Vagina (tissue), 2 donors: ENCODE measurements at regions not wholly inside any gene's neighbourhood (a gene's known extent, or its start where the extent isn't known, plus 50 kb on each side); places are given as distances from the start of the nearest gene placed in this dataset.

Experiments used
- DNase-seq, 2 donors: peaks; one replicate each; pipeline ENCODE4 v3.0.0-alpha.2; 2017; ENCODE audit errors: extremely low spot score in 2 of 2
- H3K27ac ChIP-seq: fragments of 200-600 bp; sonication (generic); one replicate; pipeline ENCODE4 v1.5.1; 2019
- H3K27me3 ChIP-seq: fragments of 200-600 bp; sonication (generic); one replicate; pipeline ENCODE4 v1.5.1; 2019
- H3K36me3 ChIP-seq, 2 donors: fragments of 200-600 bp; sonication (generic); one replicate each; pipeline ENCODE4 v1.5.1; 2017 to 2019
- H3K4me1 ChIP-seq: fragments of 200-600 bp; sonication (generic); one replicate; pipeline ENCODE4 v1.5.1; 2019
- H3K4me3 ChIP-seq, 2 donors: fragments of 200-600 bp; sonication (generic); 1 replicate in 1 of 2; 2 replicates in 1 of 2; pipeline ENCODE4 v1.5.1; 2016 to 2019
- H3K9me3 ChIP-seq: fragments of 200-600 bp; sonication (generic); one replicate; pipeline ENCODE4 v1.5.1; 2019
- CTCF ChIP-seq, 3 experiments: fragments of 450-650 bp in 2 of 3; fragments of 200-600 bp in 1 of 3; sonication (generic) in 1 of 3; IDR thresholded peaks; one replicate each; pipeline ENCODE4 v1.5.1; 2017 to 2019; ENCODE audit warnings: antibody characterized with exemption in 3 of 3, mild to moderate bottlenecking in 2 of 3, moderate library complexity in 2 of 3
- POLR2A ChIP-seq, 2 donors: fragments of 450-650 bp; IDR thresholded peaks; one replicate each; pipeline ENCODE4 v1.6.1; 2017; ENCODE audit warnings: antibody characterized with exemption in 2 of 2, mild to moderate bottlenecking in 2 of 2, moderate library complexity in 2 of 2
- POLR2AphosphoS5 ChIP-seq, 2 donors: sonication (generic); formaldehyde crosslinking; IDR thresholded peaks; one replicate each; pipeline ENCODE4 v1.9.0; 2017; ENCODE audit warnings: antibody characterized with exemption in 2 of 2, mild to moderate bottlenecking in 2 of 2, low read depth in 1 of 2; ENCODE audit not compliant: insufficient read depth in 1 of 2
- intact Hi-C: fragments of 100-400 bp; cut with DNase I; formaldehyde crosslinking; loops from one replicate; pipeline ENCODE4 v1.15.1; 2023

GRCh38 chr9:124183772-124184171, 74.0 kb upstream of the NEK6 start:
- Histone ChIP-seq H3K4me3 (no peak overlapping the region), H3K27ac (no peak overlapping the region), H3K4me1 (no peaks in the 10 kb centered on the region), H3K27me3 (no peaks in the 10 kb centered on the region), H3K36me3 (no peaks in the 10 kb centered on the region), H3K9me3 (no peaks in the 10 kb centered on the region)
- intact Hi-C loops: no loop called here
- TF ChIP-seq POLR2A (IDR thresholded peaks at IDR 0.05) (no peak), CTCF (IDR thresholded peaks at IDR 0.05) (no peak), POLR2AphosphoS5 (IDR thresholded peaks at IDR 0.05; ENCODE audit: insufficient read depth in 1 of 2, low read depth in 1 of 2) (no peak)
- no peak for DNase-seq

- Histone ChIP-seq H3K27ac (no peak overlapping the region), H3K4me3 (no peak overlapping the region), H3K36me3 (no peaks in the 10 kb centered on the region), H3K4me1 (no peaks in the 10 kb centered on the region), H3K9me3 (no peaks in the 10 kb centered on the region), H3K27me3 (no peaks in the 10 kb centered on the region)
- intact Hi-C loops: no loop called here
- DNase-seq: no peak
- TF ChIP-seq CTCF (IDR thresholded peaks at IDR 0.05) (no peak), POLR2A (IDR thresholded peaks at IDR 0.05) (no peak), POLR2AphosphoS5 (IDR thresholded peaks at IDR 0.05; ENCODE audit: insufficient read depth in 1 of 2, low read depth in 1 of 2) (no peak)
Observed at GRCh38 chr9:124185413-124185812, 72.3 kb upstream of the NEK6 start.

GRCh38 chr9:124187311-124187710, 70.4 kb upstream of the NEK6 start:
- peak in 1 of 2 donors; percentile 70 for DNase-seq
- no peaks in the 10 kb centered on the region for H3K4me1 ChIP-seq
- intact Hi-C loops: no loop called here
- H3K9me3 ChIP-seq: no peaks in the 10 kb centered on the region
- H3K4me3 ChIP-seq: no peak overlapping the region
- TF ChIP-seq POLR2AphosphoS5 (IDR thresholded peaks at IDR 0.05; ENCODE audit: insufficient read depth in 1 of 2, low read depth in 1 of 2) (no peak), CTCF (IDR thresholded peaks at IDR 0.05) (no peak), POLR2A (IDR thresholded peaks at IDR 0.05) (no peak)
- H3K27ac ChIP-seq: no peak overlapping the region
- H3K36me3 ChIP-seq: no peaks in the 10 kb centered on the region
- no peaks in the 10 kb centered on the region for H3K27me3 ChIP-seq

- no peaks in the 10 kb centered on the region for H3K4me1 ChIP-seq
- peak in 1 of 2 donors; percentile 32 for DNase-seq
- H3K9me3 ChIP-seq: no peaks in the 10 kb centered on the region
- H3K27ac ChIP-seq: no peak overlapping the region
- intact Hi-C loops: no loop called here
- no peak for TF ChIP-seq POLR2A (IDR thresholded peaks at IDR 0.05)
- no peak for TF ChIP-seq POLR2AphosphoS5 (IDR thresholded peaks at IDR 0.05; ENCODE audit: insufficient read depth in 1 of 2, low read depth in 1 of 2)
- TF ChIP-seq CTCF (IDR thresholded peaks at IDR 0.05): no peak
- no peaks in the 10 kb centered on the region for H3K27me3 ChIP-seq
- no peaks in the 10 kb centered on the region for H3K36me3 ChIP-seq
- H3K4me3 ChIP-seq: no peak overlapping the region
Observed at GRCh38 chr9:124188331-124189110, 69.2 kb upstream of the NEK6 start.

GRCh38 chr9:124190761-124191160, 67.0 kb upstream of the NEK6 start:
- H3K4me3 ChIP-seq: no peak overlapping the region
- no peaks in the 10 kb centered on the region for H3K9me3 ChIP-seq
- H3K27me3 ChIP-seq: no peaks in the 10 kb centered on the region
- TF ChIP-seq POLR2AphosphoS5 (IDR thresholded peaks at IDR 0.05; ENCODE audit: insufficient read depth in 1 of 2, low read depth in 1 of 2): no peak
- TF ChIP-seq CTCF (IDR thresholded peaks at IDR 0.05): no peak
- no peak for TF ChIP-seq POLR2A (IDR thresholded peaks at IDR 0.05)
- H3K36me3 ChIP-seq: no peaks in the 10 kb centered on the region
- intact Hi-C loops: no loop called here
- H3K4me1 ChIP-seq: no peaks in the 10 kb centered on the region
- DNase-seq: peak in 1 of 2 donors; percentile 82
- no peak overlapping the region for H3K27ac ChIP-seq
